SU-DHL-6 (cell line): ENCODE measurements at regions not wholly inside any gene's neighbourhood (a gene's known extent, or its start where the extent isn't known, plus 50 kb on each side); places are given as distances from the start of the nearest gene placed in this dataset.

ENCODE experiments used
- EZH2phosphoT487 ChIP-seq: fragments of 200-600 bp; sonication (generic), shearing (Covaris generic); conservative IDR thresholded peaks from 2 replicates; pipeline ENCODE4 v1.6.1; 2018; ENCODE audit warnings: mild to moderate bottlenecking, antibody characterized with exemption, low read length, moderate library complexity, mixed read lengths
- TF ChIP-seq, protein P1 (sequence below): fragments of 200-600 bp; sonication (generic); IDR thresholded peaks from one replicate; pipeline ENCODE4 v1.5.1; 2017; ENCODE audit warnings: antibody characterized with exemption, mild to moderate bottlenecking, low read length, moderate library complexity; ENCODE audit not compliant: insufficient read depth, poor library complexity, severe bottlenecking

- TF ChIP-seq, protein P1, sequence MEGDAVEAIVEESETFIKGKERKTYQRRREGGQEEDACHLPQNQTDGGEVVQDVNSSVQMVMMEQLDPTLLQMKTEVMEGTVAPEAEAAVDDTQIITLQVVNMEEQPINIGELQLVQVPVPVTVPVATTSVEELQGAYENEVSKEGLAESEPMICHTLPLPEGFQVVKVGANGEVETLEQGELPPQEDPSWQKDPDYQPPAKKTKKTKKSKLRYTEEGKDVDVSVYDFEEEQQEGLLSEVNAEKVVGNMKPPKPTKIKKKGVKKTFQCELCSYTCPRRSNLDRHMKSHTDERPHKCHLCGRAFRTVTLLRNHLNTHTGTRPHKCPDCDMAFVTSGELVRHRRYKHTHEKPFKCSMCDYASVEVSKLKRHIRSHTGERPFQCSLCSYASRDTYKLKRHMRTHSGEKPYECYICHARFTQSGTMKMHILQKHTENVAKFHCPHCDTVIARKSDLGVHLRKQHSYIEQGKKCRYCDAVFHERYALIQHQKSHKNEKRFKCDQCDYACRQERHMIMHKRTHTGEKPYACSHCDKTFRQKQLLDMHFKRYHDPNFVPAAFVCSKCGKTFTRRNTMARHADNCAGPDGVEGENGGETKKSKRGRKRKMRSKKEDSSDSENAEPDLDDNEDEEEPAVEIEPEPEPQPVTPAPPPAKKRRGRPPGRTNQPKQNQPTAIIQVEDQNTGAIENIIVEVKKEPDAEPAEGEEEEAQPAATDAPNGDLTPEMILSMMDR, result no peak
- TF ChIP-seq EZH2phosphoT487, result no peak
Observed at GRCh38 chr11:103688924-103689323, 347.5 kb upstream of the DDI1 start.
